Stomach (tissue), 8 donors: ENCODE measurements at regions not wholly inside any gene's neighbourhood (a gene's known extent, or its start where the extent isn't known, plus 50 kb on each side); places are given as distances from the start of the nearest gene placed in this dataset.

Experiments
- DNase-seq, 2 donors: peaks; one replicate each; pipeline versions ENCODE4 v3.0.0 to v3.0.0-alpha.2; 2013 to 2019
- H3K27ac ChIP-seq, 5 donors: fragments of 200-600 bp in 4 of 5; sonication (generic) in 4 of 5; one replicate each; pipeline ENCODE4 v1.5.1; 2013 to 2019; ENCODE audit warnings: mild to moderate bottlenecking in 1 of 5, moderate library complexity in 1 of 5
- H3K27me3 ChIP-seq, 3 donors: fragments of 200-600 bp; sonication (generic); one replicate each; pipeline ENCODE4 v1.5.1; 2017 to 2019; ENCODE audit warnings: mixed run types in 1 of 3
- H3K36me3 ChIP-seq, 4 donors: fragments of 200-600 bp; sonication (generic); 1 replicate in 3 of 4; 2 replicates in 1 of 4; pipeline ENCODE4 v1.5.1; 2016 to 2019
- H3K4me1 ChIP-seq, 4 donors: fragments of 200-600 bp; sonication (generic); one replicate each; pipeline ENCODE4 v1.5.1; 2016 to 2019
- H3K4me3 ChIP-seq, 4 donors: fragments of 200-600 bp; sonication (generic) in 3 of 4; one replicate each; pipeline ENCODE4 v1.5.1; 2016 to 2019; ENCODE audit warnings: mild to moderate bottlenecking in 1 of 4
- H3K9me3 ChIP-seq, 4 donors: fragments of 200-600 bp; sonication (generic); one replicate each; pipeline ENCODE4 v1.5.1; 2016 to 2019
- EP300 ChIP-seq: sonication (generic); formaldehyde crosslinking; IDR thresholded peaks from one replicate; pipeline ENCODE4 v1.6.1; 2017; ENCODE audit warnings: antibody characterized with exemption
- POLR2A ChIP-seq, 4 donors: fragments of 450-650 bp; IDR thresholded peaks; one replicate each; pipeline ENCODE4 v1.6.1; 2016; ENCODE audit warnings: antibody characterized with exemption in 4 of 4, control low read depth in 2 of 4, mild to moderate bottlenecking in 1 of 4, moderate library complexity in 1 of 4
- POLR2AphosphoS5 ChIP-seq, 3 donors: sonication (generic); formaldehyde crosslinking; IDR thresholded peaks; one replicate each; pipeline ENCODE4 v1.6.1; 2016; ENCODE audit warnings: antibody characterized with exemption in 3 of 3
- WGBS, 5 donors: extraction: QIAGEN DNeasy Blood & Tissue Kit in 3 of 5; methylation state at CpG; one replicate each; pipeline versions ENCODE4 v1.1.5 to v1.1.7; 2013 to 2018; 5-methylcytosine and 5-hydroxymethylcytosine counted together
- intact Hi-C: fragments of 100-400 bp; cut with DNase I; formaldehyde crosslinking; loops from one replicate; pipeline ENCODE4 v1.15.1; 2023; ENCODE audit warnings: low total_unique reads
- TF ChIP-seq, protein P1 (sequence below), 7 experiments: fragments of 450-650 bp in 4 of 7; fragments of 200-600 bp in 3 of 7; sonication (generic) in 3 of 7; IDR thresholded peaks; one replicate each; pipeline ENCODE4 v1.5.1; 2016 to 2019; ENCODE audit warnings: antibody characterized with exemption in 7 of 7, control low read depth in 2 of 7, mild to moderate bottlenecking in 1 of 7
- donor health status: healthy with polysubstance abuse.
- donor health status: Bipolar disorder and iron deficiency.
- donor health status: healthy.

DNA sequence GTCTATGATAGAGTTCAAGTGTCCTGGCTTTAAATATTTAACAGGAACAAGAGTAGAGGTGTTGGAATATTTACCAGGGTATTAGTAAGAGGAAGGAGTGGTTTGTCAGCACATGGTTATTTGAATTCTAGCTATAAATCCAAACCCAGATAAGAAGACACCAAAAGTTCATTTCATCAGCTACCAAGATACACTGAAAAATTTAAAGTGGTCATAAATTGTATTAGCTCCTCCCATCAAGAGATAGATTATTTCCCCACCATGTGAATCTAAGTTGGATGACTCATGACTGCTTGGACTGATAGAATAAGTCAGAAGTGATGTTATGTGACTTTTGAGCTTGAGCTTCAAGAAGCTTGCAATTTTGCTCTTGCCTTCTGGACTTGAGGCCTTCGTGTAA, 72.1 kb upstream of the GRAMD2B start:
- no peak for DNase-seq
- H3K27ac ChIP-seq: no peak overlapping the region
- no peaks in the 10 kb centered on the region for H3K36me3 ChIP-seq
- H3K9me3 ChIP-seq: no peaks in the 10 kb centered on the region
- no peak overlapping the region for H3K4me3 ChIP-seq
- TF ChIP-seq, protein P1, sequence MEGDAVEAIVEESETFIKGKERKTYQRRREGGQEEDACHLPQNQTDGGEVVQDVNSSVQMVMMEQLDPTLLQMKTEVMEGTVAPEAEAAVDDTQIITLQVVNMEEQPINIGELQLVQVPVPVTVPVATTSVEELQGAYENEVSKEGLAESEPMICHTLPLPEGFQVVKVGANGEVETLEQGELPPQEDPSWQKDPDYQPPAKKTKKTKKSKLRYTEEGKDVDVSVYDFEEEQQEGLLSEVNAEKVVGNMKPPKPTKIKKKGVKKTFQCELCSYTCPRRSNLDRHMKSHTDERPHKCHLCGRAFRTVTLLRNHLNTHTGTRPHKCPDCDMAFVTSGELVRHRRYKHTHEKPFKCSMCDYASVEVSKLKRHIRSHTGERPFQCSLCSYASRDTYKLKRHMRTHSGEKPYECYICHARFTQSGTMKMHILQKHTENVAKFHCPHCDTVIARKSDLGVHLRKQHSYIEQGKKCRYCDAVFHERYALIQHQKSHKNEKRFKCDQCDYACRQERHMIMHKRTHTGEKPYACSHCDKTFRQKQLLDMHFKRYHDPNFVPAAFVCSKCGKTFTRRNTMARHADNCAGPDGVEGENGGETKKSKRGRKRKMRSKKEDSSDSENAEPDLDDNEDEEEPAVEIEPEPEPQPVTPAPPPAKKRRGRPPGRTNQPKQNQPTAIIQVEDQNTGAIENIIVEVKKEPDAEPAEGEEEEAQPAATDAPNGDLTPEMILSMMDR (IDR thresholded peaks at IDR 0.05): no peak
- no peak for TF ChIP-seq POLR2AphosphoS5 (IDR thresholded peaks at IDR 0.05)
- no peak for TF ChIP-seq EP300
- TF ChIP-seq POLR2A (IDR thresholded peaks at IDR 0.05): no peak
- intact Hi-C loops: no loop called here
- WGBS, 5 donors: 57 to 93% (median 78%) methylated on average over 1 of the region's 1 CpG
- H3K4me1 ChIP-seq: peaks cover 6 to 25% (median 9%) of the 10 kb centered on the region in 4 donors
- H3K27me3 ChIP-seq: no peaks in the 10 kb centered on the region

DNA sequence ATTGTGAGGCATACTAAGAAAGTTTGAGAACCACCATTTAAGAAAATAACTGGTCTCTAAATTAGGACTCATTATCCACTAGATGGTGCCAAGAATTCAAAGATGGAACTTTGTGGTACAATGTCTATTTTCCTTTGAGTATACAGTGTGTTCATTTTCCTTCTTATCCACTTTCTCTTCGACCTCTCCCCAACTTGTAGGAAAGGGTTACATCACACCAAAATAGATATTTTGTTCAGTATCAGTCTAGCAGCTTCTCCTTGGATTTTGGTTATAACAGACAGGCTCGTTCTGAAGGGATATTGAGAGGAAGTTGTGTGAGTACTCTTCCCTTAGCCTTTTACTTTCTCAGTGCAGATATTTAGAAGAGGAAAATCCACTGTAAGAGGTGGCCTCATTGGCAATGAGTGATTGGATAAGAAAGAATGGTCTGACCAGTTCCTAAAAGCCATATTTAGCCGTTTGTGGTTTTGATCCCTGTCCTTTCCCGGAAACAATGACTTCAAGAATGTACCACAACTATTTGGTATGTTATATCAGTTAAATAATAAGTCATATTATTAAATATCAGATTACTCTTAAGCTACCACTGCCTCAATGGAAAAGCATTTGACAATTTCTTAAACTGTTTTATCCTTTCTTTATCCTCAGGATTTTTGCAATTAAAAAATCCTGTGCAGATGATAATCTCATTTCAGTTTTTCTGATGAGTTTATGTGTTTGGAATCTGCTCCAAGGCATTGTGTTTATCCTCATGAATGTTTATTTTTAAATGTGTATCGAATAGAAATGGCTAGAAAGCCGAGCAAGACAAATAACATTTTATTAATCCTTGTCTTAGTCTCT, 69.0 kb upstream of the GRAMD2B start:
- no peaks in the 10 kb centered on the region for H3K27me3 ChIP-seq
- TF ChIP-seq, protein P1 (IDR thresholded peaks at IDR 0.05): peak in 3 of 7 experiments; percentile 33 to 67 (median 45)
- TF ChIP-seq POLR2AphosphoS5 (IDR thresholded peaks at IDR 0.05) (peak in 1 of 3 donors; percentile 13), POLR2A (IDR thresholded peaks at IDR 0.05) (no peak)
- intact Hi-C loops: no loop called here
- peak overlapping the region in 4 of 5 donors; percentile 21 to 66 (median 57) for H3K27ac ChIP-seq
- peak overlapping the region in 3 of 4 donors; percentile 15 to 20 (median 16) for H3K4me3 ChIP-seq
- WGBS, 5 donors: 22 to 28% (median 28%) methylated on average over 6 of the region's 6 CpGs
- no peaks in the 10 kb centered on the region for H3K9me3 ChIP-seq
- H3K4me1 ChIP-seq: peaks cover 6 to 25% (median 9%) of the 10 kb centered on the region in 4 donors
- peak in 1 of 2 donors; percentile 83 for DNase-seq
- H3K36me3 ChIP-seq: no peaks in the 10 kb centered on the region

DNA sequence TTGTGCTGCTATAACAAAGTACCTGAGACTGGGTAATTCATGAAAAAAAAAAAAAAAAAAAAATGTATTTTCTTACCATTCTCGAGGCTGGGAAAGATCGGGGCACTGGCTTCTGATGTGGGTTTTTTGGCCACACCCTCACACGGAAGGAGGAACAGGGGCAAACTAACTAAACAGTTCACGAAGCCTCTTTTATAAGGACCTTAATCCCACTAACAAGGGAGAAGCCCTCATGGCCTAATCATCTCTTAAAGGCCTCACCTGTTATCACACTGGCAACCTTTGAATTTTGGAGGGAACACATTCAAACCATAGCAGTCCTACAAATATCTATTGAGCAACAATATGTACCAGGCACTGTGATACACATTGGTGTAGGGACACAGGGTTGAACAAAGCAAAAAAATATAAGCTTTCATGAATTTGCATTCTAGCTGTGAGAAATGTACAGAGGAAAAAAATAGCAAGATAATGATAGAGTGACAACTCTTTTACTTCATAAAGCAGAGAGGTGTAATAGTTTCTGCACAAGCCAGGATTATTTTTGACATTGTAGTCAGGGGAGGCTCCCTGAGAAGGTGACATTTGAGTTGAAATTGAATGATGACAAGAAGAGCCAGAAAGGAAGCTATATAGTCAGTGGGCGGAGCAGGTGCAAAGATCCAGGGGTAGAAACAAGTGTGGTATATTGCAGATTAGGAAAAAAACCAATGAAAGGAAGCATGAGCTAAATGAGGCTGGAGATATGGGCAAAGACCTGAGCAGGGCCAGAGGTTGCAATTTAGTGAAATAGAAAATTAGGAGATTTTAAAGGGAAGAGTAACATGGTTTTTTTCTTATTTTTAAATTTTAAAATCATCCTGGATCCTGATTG, 68.1 kb upstream of the GRAMD2B start:
- TF ChIP-seq POLR2AphosphoS5 (IDR thresholded peaks at IDR 0.05) (no peak), POLR2A (IDR thresholded peaks at IDR 0.05) (no peak), EP300 (no peak)
- TF ChIP-seq, protein P1 (IDR thresholded peaks at IDR 0.05): no peak
- no peak overlapping the region for H3K4me3 ChIP-seq
- no peaks in the 10 kb centered on the region for H3K27me3 ChIP-seq
- peaks cover 6 to 25% (median 9%) of the 10 kb centered on the region in 4 donors for H3K4me1 ChIP-seq
- no peak overlapping the region for H3K27ac ChIP-seq
- no peaks in the 10 kb centered on the region for H3K36me3 ChIP-seq
- no peaks in the 10 kb centered on the region for H3K9me3 ChIP-seq
- intact Hi-C loops: loop anchor here (5.0 kb wide), 1 partner anchor 182 kb away; no protein-coding TSS in a partner anchor
- no peak for DNase-seq
- WGBS, 5 donors: 45 to 73% (median 64%) methylated on average over 5 of the region's 5 CpGs

DNA sequence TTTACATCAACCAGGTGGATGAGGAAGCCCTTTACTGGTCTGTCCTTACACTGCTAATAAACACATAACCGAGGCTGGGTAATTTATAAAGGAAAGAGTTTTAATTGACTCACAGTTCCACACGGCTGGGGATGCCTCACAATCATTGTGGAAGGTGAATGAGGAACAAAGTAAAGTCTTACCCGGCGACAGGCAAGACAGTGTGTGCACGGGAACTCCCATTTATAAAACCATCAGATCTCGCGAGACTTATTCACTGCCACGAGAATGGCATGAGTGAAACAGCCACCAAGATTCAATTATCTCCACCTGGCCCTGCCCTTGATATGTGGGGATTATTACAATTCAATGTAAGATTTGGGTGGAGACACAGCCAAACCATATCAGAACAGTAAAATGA, 67.3 kb upstream of the GRAMD2B start:
- DNase-seq: no peak
- Histone ChIP-seq H3K36me3 (no peaks in the 10 kb centered on the region), H3K27ac (no peak overlapping the region), H3K4me3 (no peak overlapping the region), H3K9me3 (no peaks in the 10 kb centered on the region), H3K27me3 (no peaks in the 10 kb centered on the region), H3K4me1 (peaks cover 6 to 25% (median 9%) of the 10 kb centered on the region in 4 donors)
- intact Hi-C loops: loop anchor here (5.0 kb wide), 1 partner anchor 181 kb away; no protein-coding TSS in a partner anchor
- WGBS, 5 donors: 64 to 79% (median 79%) methylated on average over 8 of the region's 8 CpGs
- TF ChIP-seq POLR2AphosphoS5 (IDR thresholded peaks at IDR 0.05): no peak
